Keratinocyte (primary cell): ENCODE measurements at regions not wholly inside any gene's neighbourhood (a gene's known extent, or its start where the extent isn't known, plus 50 kb on each side); places are given as distances from the start of the nearest gene placed in this dataset.

Experiments used
- CTCF ChIP-seq, 3 experiments: IDR thresholded peaks in 1 of 3; conservative IDR thresholded peaks in 1 of 3; optimal IDR thresholded peaks in 1 of 3; 2 replicates in 2 of 3; 3 replicates in 1 of 3; pipeline versions ENCODE3 to v1.5.1; 2011; ENCODE audit warnings: low read length in 3 of 3, mild to moderate bottlenecking in 3 of 3, moderate library complexity in 2 of 3, control low read depth in 1 of 3, inconsistent platforms in 1 of 3; ENCODE audit not compliant: insufficient read depth in 2 of 3; ENCODE audit errors: extremely low read depth in 1 of 3
- EZH2 ChIP-seq: IDR thresholded peaks from one replicate; pipeline ENCODE4 v1.6.1; 2012; ENCODE audit warnings: inconsistent platforms, mild to moderate bottlenecking, low read length, moderate library complexity

- TF ChIP-seq CTCF (optimal IDR thresholded peaks at IDR 0.05 in 1 of 3, IDR thresholded peaks at IDR 0.05 in 1 of 3, conservative IDR thresholded peaks at IDR 0.05 in 1 of 3; ENCODE audit: extremely low read depth in 1 of 3, insufficient read depth in 2 of 3, low read length in 3 of 3) (no peak), EZH2 (no peak)
Measured at GRCh38 chr21:35107520-35107919, 58.4 kb upstream of the RUNX1 start.
